AG08395 (cell line): ENCODE measurements at regions not wholly inside any gene's neighbourhood (a gene's known extent, or its start where the extent isn't known, plus 50 kb on each side); places are given as distances from the start of the nearest gene placed in this dataset.

ENCODE experiments used
- DNase-seq: peaks from one replicate; pipeline ENCODE4 v3.0.0; 2012; ENCODE audit warnings: mixed read lengths, low spot score

GRCh38 chrX:139113708-139114107, 402.2 kb upstream of the FGF13 start:
- DNase-seq = no peak

- DNase-seq = peak; percentile 32
These were observed 400.9 kb upstream of the FGF13 start for GRCh38 chrX:139112432-139112831.

- DNase-seq = peak; percentile 55
These were observed 394.6 kb upstream of the FGF13 start for GRCh38 chrX:139106069-139106468.

GRCh38 chrX:139094671-139095592, 383.4 kb upstream of the FGF13 start:
- no peak for DNase-seq

GRCh38 chrX:139093201-139093600, 381.7 kb upstream of the FGF13 start:
- no peak for DNase-seq

- DNase-seq = no peak
These were observed 380.4 kb upstream of the FGF13 start for GRCh38 chrX:139091878-139092277.

GRCh38 chrX:139091066-139091465, 379.5 kb upstream of the FGF13 start:
- no peak for DNase-seq

GRCh38 chrX:139086246-139086645, 374.7 kb upstream of the FGF13 start:
- DNase-seq = no peak

- DNase-seq = no peak
These were observed 373.9 kb upstream of the FGF13 start for GRCh38 chrX:139085404-139085803.

GRCh38 chrX:139083191-139083590, 371.7 kb upstream of the FGF13 start:
- no peak for DNase-seq

GRCh38 chrX:139081965-139082364, 370.4 kb upstream of the FGF13 start:
- DNase-seq = no peak

- no peak for DNase-seq
These were observed 368.3 kb upstream of the FGF13 start for GRCh38 chrX:139079789-139080188.

GRCh38 chrX:139078761-139079280, 367.3 kb upstream of the FGF13 start:
- DNase-seq = no peak

GRCh38 chrX:139078342-139078741, 366.8 kb upstream of the FGF13 start:
- no peak for DNase-seq

- DNase-seq = peak; percentile 22
These were observed 366.0 kb upstream of the FGF13 start for GRCh38 chrX:139077281-139078250.

- DNase-seq = no peak
These were observed 351.8 kb upstream of the FGF13 start for GRCh38 chrX:139063364-139063763.

GRCh38 chrX:139058831-139059495, 347.4 kb upstream of the FGF13 start:
- no peak for DNase-seq

- DNase-seq = no peak
These were observed 340.9 kb upstream of the FGF13 start for GRCh38 chrX:139052461-139052860.

- peak; percentile 13 for DNase-seq
These were observed 337.9 kb upstream of the FGF13 start for GRCh38 chrX:139049465-139049864.

GRCh38 chrX:139044680-139045079, 333.2 kb upstream of the FGF13 start:
- DNase-seq = no peak

GRCh38 chrX:139039041-139039440, 327.5 kb upstream of the FGF13 start:
- DNase-seq = no peak

GRCh38 chrX:139026811-139027210, 315.3 kb upstream of the FGF13 start:
- no peak for DNase-seq
